ENCODE measurements at regions not wholly inside any gene's neighbourhood (a gene's known extent, or its start where the extent isn't known, plus 50 kb on each side); places are given as distances from the start of the nearest gene placed in this dataset.
"Not testable (repeated sequence)": the region's sequence is repeated elsewhere in the genome, so short reads cannot be mapped to it uniquely, and the experiment has no call there.

- POLR2A ChIA-PET; H3K4me3 Mint-ChIP-seq; CTCF ChIA-PET; H3K27me3 Mint-ChIP-seq; DNase-seq; intact Hi-C loops (cut with micrococcal nuclease); H3K27ac Mint-ChIP-seq; H3K4me1 Mint-ChIP-seq (ENCODE audit: low read depth): not testable (repeated sequence)
- H3K36me3 Mint-ChIP-seq = peaks cover 32% of the 10 kb centered on the region
- peaks cover 79% of the 10 kb centered on the region for H3K9me3 Mint-ChIP-seq
Observed at GRCh38 chr22:11037814-11038213, 4490.2 kb upstream of the OR11H1 start.

GRCh38 chr22:11038786-11039185 is 4489.2 kb upstream of the OR11H1 start:
- not testable (repeated sequence) for H3K4me1 Mint-ChIP-seq (ENCODE audit: low read depth); H3K27ac Mint-ChIP-seq

GRCh38 chr22:11041416-11041815 is 4486.6 kb upstream of the OR11H1 start:
- DNase-seq; H3K4me3 Mint-ChIP-seq; H3K27ac Mint-ChIP-seq; H3K4me1 Mint-ChIP-seq (ENCODE audit: low read depth); intact Hi-C loops (cut with micrococcal nuclease); CTCF ChIA-PET; H3K27me3 Mint-ChIP-seq; POLR2A ChIA-PET: not testable (repeated sequence)
- peaks cover 67% of the 10 kb centered on the region for H3K9me3 Mint-ChIP-seq
- H3K36me3 Mint-ChIP-seq = peaks cover 23% of the 10 kb centered on the region

More at GRCh38 chr22:11038786-11039185, 4489.2 kb upstream of the OR11H1 start:
- H3K27me3 Mint-ChIP-seq; POLR2A ChIA-PET; DNase-seq; H3K4me3 Mint-ChIP-seq; intact Hi-C loops (cut with micrococcal nuclease); CTCF ChIA-PET: not testable (repeated sequence)
- Mint-ChIP-seq H3K36me3 (peaks cover 32% of the 10 kb centered on the region), H3K9me3 (peaks cover 82% of the 10 kb centered on the region)

DNA sequence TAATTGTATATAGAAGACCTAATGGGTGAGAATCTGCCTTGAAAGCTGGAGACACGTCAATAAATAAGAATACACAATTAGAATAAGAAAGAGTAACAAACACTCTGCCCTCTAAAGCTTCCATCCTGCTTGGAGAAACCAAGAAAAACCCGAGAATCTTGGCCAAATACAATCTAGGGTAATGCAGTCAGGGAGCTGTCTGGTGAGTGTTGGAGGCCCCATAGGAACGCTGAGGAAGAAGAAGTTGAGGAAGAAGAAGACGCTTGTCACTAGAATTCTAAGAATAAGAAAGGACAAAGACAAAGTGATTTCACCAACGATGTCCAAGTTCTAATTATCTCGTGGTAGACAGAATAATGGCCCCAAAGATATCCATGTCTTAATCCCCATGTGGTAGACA is 4485.9 kb upstream of the OR11H1 start:
- POLR2A ChIA-PET = no interaction called here
- peaks cover 63% of the 10 kb centered on the region for H3K9me3 Mint-ChIP-seq

GRCh38 chr22:11043289-11043688 is 4484.7 kb upstream of the OR11H1 start:
- H3K27ac Mint-ChIP-seq; CTCF ChIA-PET; H3K4me1 Mint-ChIP-seq (ENCODE audit: low read depth); H3K4me3 Mint-ChIP-seq; intact Hi-C loops (cut with micrococcal nuclease); DNase-seq; POLR2A ChIA-PET; H3K36me3 Mint-ChIP-seq; H3K27me3 Mint-ChIP-seq: not testable (repeated sequence)
- H3K9me3 Mint-ChIP-seq = peaks cover 52% of the 10 kb centered on the region

More for the DNA sequence above, 4485.9 kb upstream of the OR11H1 start:
- Mint-ChIP-seq H3K4me3 (no peak overlapping the region), H3K4me1 (ENCODE audit: low read depth) (no peaks in the 10 kb centered on the region), H3K36me3 (peaks cover 18% of the 10 kb centered on the region), H3K27me3 (no peaks in the 10 kb centered on the region), H3K27ac (no peak overlapping the region)
- intact Hi-C loops (cut with micrococcal nuclease) = no loop called here
- CTCF ChIA-PET = no interaction called here
- no peak for DNase-seq

DNA sequence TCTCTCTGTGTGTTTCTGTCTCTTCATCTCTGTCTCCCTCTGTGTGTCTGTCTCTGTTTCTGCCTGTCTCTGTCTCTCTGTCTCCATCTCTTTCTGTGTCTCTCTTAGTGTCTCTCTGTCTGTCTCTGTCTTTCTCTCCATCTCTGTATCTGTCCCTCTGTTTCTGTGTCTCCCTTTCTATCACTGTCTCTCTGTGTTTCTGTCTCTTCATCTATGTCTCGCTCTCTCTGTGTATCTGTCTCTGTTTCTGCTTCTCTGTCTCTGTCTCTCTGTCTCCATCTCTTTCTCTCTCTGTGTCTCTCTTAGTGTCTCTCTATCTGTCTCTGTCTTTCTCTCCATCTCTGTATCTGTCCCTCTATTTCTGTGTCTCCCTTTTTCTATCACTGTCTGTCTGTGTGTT is 4479.1 kb upstream of the OR11H1 start:
- H3K4me3 Mint-ChIP-seq; H3K4me1 Mint-ChIP-seq (ENCODE audit: low read depth); intact Hi-C loops (cut with micrococcal nuclease); POLR2A ChIA-PET; DNase-seq; H3K27me3 Mint-ChIP-seq; CTCF ChIA-PET; H3K36me3 Mint-ChIP-seq; H3K27ac Mint-ChIP-seq: not testable (repeated sequence)
- peaks cover 27% of the 10 kb centered on the region for H3K9me3 Mint-ChIP-seq

DNA sequence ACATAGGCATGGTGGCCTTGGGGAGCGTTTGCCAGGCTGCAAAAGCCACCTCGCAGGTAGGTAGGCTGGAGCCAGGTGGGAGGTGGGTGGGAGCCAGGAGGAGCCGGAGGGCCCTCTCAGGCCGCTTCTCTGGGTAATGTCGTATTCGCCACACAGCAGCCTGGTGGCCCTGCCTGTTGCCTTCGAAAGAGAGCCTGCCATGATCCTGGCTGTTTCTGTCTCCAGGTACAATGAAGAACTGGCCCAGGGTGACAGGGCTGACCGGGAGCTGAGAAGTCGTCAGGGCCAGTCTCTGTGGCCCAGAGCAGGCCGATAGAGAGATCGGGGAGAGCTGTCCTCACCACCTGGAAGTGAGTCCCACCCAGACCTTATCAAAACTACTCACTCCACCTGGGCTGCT is 4477.8 kb upstream of the OR11H1 start:
- CTCF ChIA-PET; H3K27me3 Mint-ChIP-seq; POLR2A ChIA-PET; H3K36me3 Mint-ChIP-seq; H3K4me1 Mint-ChIP-seq (ENCODE audit: low read depth); DNase-seq; H3K4me3 Mint-ChIP-seq; intact Hi-C loops (cut with micrococcal nuclease); H3K27ac Mint-ChIP-seq: not testable (repeated sequence)
- peaks cover 37% of the 10 kb centered on the region for H3K9me3 Mint-ChIP-seq

DNA sequence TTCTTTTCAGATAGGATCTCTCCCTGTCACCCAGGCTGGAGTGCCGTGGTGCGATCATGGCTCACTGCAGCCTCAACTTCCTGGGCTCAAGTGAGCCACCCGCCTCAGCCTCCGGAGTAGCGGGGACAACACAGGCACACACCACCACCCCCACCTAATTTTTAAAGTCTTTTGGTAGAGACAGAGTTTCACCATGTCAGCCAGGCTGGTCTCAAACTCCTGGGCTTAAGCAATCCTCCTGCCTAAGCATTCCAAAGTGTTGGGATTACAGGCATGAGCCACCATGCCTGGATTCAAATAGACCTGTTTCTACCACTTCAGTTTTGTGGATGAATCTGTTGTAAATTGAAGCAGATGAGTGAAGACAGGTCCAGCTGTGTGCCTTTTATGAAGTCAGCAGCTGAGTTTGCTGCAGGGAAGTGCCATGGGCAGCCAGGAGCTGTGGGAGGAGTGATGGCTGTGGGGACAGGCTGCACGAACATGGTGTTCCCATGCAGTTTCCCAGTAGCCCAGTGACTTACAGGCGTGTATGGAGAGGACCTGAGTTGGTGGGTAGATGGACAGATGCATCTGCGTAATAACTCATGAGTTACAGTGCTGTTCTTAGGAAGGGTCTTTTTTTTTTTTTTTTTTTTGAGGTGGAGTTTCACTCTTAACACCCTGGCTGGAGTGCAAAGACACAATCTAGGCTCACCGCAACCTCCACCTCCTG is 4476.4 kb upstream of the OR11H1 start:
- H3K4me1 Mint-ChIP-seq (ENCODE audit: low read depth); intact Hi-C loops (cut with micrococcal nuclease); CTCF ChIA-PET; H3K27ac Mint-ChIP-seq; H3K36me3 Mint-ChIP-seq; H3K27me3 Mint-ChIP-seq; H3K4me3 Mint-ChIP-seq; DNase-seq; POLR2A ChIA-PET: not testable (repeated sequence)
- peaks cover 49% of the 10 kb centered on the region for H3K9me3 Mint-ChIP-seq

DNA sequence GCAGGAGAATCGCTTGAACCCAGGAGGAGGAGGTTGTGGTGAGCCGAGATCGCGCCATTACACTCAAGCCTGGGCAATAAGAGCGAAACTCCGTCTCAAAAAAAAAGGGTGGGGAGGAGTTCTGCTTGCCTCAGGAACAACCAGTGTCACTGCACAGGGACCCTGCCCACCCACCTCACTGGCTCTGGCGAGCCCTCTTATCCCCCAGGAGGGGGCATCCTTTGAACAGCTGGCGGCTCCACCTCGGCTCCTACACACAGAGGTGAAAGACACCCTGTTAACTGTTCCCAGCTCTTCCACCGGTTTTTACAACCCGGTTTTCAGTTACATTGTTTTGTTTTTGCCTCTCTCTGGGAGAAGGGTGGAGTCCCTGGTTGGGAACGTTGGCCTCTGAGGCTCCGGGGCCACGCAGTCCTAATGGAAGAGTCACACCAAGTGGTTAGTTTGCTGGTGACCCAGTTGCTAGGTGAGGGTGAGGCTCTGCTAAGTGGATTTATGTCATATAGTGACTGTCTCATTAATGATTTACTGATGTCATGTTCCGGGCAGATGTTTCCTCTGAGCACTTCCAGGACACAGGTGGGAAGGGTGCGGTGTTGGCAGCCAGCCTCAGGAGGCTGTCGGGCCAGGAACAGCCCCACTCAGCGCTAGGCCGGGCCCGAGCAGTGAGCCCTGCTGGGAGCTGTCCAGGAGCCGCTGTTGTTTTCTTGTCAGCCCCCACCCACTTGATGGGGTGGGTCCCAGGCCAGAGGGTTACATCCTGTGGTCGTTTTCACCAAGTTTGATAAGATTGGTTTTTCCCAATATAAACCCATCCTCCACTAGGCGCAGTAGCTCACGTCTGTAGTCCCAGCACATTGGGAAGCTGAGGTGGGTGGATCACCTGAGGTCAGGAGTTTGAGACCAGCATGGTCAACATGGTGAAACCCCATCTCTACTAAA is 4474.3 kb upstream of the OR11H1 start:
- peaks cover 56% of the 10 kb centered on the region for H3K9me3 Mint-ChIP-seq
- H3K4me3 Mint-ChIP-seq; intact Hi-C loops (cut with micrococcal nuclease); H3K27ac Mint-ChIP-seq; CTCF ChIA-PET; H3K4me1 Mint-ChIP-seq (ENCODE audit: low read depth); POLR2A ChIA-PET; DNase-seq; H3K27me3 Mint-ChIP-seq: not testable (repeated sequence)
- H3K36me3 Mint-ChIP-seq = peaks cover 17% of the 10 kb centered on the region

DNA sequence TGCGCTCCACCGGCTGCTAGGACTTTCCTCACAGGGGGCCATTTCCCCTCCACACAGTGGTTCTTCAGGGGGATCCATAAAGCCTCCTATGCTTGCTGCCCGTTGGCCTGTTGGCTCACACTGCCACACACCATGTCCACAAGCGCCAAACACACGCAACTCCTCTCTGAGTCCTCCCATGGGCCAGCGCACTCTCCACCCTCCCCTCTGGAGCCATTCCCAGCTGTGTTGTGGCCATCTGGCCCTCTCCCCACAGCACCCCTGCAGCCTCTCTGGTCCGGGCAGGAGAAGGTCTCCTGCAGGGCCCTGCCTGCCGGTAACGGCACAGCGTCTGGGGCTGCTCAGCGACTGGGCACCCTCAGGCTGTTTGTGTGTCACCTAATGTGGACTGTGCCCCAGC is 4473.3 kb upstream of the OR11H1 start:
- CTCF ChIA-PET; intact Hi-C loops (cut with micrococcal nuclease); DNase-seq; H3K4me3 Mint-ChIP-seq; POLR2A ChIA-PET; H3K27me3 Mint-ChIP-seq; H3K4me1 Mint-ChIP-seq (ENCODE audit: low read depth); H3K27ac Mint-ChIP-seq: not testable (repeated sequence)
- H3K9me3 Mint-ChIP-seq = peaks cover 51% of the 10 kb centered on the region
- H3K36me3 Mint-ChIP-seq = peaks cover 15% of the 10 kb centered on the region

GRCh38 chr22:11055176-11055575 is 4472.8 kb upstream of the OR11H1 start:
- CTCF ChIA-PET; H3K27me3 Mint-ChIP-seq; intact Hi-C loops (cut with micrococcal nuclease); H3K27ac Mint-ChIP-seq; POLR2A ChIA-PET; H3K4me3 Mint-ChIP-seq; H3K4me1 Mint-ChIP-seq (ENCODE audit: low read depth); DNase-seq: not testable (repeated sequence)
- peaks cover 15% of the 10 kb centered on the region for H3K36me3 Mint-ChIP-seq
- peaks cover 53% of the 10 kb centered on the region for H3K9me3 Mint-ChIP-seq

DNA sequence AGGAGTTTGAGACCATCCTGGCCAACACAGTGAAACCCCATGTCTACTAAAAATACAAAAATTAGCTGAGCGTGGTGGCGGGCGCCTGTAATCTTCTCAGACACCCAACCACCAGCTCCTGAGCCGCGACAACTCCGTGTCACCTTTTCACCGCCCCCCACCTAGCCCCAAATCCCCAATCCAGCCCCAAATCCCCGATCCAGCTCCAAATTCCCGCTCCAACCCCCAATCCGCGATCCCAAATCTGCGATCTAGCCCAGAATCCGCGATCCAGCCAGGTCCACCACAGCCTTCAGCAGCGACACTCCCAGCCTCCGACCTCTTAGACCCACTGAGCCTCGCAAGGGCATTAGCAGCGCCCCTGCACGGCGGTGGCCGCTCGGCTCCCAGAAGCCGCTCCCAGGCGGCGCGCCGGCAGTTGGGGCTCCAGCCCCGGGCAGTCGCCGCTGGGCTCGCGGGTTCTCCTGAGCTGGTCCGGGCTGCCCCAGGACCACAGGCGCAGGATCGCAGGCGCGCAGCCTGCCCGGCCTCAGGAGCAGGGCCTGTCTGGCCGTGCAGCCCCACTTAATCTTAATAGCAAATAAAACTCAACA is 4469.9 kb upstream of the OR11H1 start:
- CTCF ChIA-PET; H3K27me3 Mint-ChIP-seq; DNase-seq; H3K4me3 Mint-ChIP-seq; intact Hi-C loops (cut with micrococcal nuclease); POLR2A ChIA-PET; H3K4me1 Mint-ChIP-seq (ENCODE audit: low read depth); H3K27ac Mint-ChIP-seq: not testable (repeated sequence)
- Mint-ChIP-seq H3K9me3 (peaks cover 58% of the 10 kb centered on the region), H3K36me3 (peaks cover 15% of the 10 kb centered on the region)
